ENCODE measurements at regions not wholly inside any gene's neighbourhood (a gene's known extent, or its start where the extent isn't known, plus 50 kb on each side); places are given as distances from the start of the nearest gene placed in this dataset.

DNA sequence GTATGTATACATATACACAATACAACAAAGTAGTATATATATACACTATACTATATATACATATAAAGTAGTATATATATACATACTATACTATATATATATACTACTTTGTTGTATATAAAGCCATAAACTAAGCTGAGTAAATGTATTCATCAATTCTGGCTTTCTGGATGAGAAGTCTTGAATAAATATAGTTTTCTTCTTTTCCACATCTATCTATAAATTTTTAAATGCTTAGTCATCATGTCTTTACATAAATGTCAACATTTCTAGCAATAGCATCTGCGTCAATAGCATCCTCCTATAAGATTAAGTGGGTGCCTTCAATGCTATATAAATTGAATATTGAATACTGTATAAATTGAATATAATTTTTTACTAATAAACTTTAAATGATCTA, 63.1 kb upstream of the COX7C start (continued):
- TF ChIP-seq, protein P1, sequence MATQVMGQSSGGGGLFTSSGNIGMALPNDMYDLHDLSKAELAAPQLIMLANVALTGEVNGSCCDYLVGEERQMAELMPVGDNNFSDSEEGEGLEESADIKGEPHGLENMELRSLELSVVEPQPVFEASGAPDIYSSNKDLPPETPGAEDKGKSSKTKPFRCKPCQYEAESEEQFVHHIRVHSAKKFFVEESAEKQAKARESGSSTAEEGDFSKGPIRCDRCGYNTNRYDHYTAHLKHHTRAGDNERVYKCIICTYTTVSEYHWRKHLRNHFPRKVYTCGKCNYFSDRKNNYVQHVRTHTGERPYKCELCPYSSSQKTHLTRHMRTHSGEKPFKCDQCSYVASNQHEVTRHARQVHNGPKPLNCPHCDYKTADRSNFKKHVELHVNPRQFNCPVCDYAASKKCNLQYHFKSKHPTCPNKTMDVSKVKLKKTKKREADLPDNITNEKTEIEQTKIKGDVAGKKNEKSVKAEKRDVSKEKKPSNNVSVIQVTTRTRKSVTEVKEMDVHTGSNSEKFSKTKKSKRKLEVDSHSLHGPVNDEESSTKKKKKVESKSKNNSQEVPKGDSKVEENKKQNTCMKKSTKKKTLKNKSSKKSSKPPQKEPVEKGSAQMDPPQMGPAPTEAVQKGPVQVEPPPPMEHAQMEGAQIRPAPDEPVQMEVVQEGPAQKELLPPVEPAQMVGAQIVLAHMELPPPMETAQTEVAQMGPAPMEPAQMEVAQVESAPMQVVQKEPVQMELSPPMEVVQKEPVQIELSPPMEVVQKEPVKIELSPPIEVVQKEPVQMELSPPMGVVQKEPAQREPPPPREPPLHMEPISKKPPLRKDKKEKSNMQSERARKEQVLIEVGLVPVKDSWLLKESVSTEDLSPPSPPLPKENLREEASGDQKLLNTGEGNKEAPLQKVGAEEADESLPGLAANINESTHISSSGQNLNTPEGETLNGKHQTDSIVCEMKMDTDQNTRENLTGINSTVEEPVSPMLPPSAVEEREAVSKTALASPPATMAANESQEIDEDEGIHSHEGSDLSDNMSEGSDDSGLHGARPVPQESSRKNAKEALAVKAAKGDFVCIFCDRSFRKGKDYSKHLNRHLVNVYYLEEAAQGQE (IDR thresholded peaks at IDR 0.05; ENCODE audit: borderline replicate concordance): no peak
- TF ChIP-seq, protein P1 (CRISPR knock-in tag; IDR thresholded peaks at IDR 0.05; ENCODE audit: low read depth): no peak
- TF ChIP-seq, protein P2, sequence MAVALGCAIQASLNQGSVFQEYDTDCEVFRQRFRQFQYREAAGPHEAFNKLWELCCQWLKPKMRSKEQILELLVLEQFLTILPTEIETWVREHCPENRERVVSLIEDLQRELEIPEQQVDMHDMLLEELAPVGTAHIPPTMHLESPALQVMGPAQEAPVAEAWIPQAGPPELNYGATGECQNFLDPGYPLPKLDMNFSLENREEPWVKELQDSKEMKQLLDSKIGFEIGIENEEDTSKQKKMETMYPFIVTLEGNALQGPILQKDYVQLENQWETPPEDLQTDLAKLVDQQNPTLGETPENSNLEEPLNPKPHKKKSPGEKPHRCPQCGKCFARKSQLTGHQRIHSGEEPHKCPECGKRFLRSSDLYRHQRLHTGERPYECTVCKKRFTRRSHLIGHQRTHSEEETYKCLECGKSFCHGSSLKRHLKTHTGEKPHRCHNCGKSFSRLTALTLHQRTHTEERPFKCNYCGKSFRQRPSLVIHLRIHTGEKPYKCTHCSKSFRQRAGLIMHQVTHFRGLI (CRISPR knock-in tag; IDR thresholded peaks at IDR 0.05): no peak
- no peak for TF ChIP-seq CCAR2 (IDR thresholded peaks at IDR 0.05; ENCODE audit: low read depth, low read length)
- TF ChIP-seq C11orf30 (IDR thresholded peaks at IDR 0.05; ENCODE audit: low read depth): peak; percentile 58
- TF ChIP-seq, protein P3, sequence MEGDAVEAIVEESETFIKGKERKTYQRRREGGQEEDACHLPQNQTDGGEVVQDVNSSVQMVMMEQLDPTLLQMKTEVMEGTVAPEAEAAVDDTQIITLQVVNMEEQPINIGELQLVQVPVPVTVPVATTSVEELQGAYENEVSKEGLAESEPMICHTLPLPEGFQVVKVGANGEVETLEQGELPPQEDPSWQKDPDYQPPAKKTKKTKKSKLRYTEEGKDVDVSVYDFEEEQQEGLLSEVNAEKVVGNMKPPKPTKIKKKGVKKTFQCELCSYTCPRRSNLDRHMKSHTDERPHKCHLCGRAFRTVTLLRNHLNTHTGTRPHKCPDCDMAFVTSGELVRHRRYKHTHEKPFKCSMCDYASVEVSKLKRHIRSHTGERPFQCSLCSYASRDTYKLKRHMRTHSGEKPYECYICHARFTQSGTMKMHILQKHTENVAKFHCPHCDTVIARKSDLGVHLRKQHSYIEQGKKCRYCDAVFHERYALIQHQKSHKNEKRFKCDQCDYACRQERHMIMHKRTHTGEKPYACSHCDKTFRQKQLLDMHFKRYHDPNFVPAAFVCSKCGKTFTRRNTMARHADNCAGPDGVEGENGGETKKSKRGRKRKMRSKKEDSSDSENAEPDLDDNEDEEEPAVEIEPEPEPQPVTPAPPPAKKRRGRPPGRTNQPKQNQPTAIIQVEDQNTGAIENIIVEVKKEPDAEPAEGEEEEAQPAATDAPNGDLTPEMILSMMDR (IDR thresholded peaks at IDR 0.05 in 2 of 3, conservative IDR thresholded peaks at IDR 0.05 in 1 of 3; ENCODE audit: insufficient read depth in 2 of 3, low read depth in 1 of 3, low read length in 3 of 3): no peak
- TF ChIP-seq ZNF778 (CRISPR knock-in tag; IDR thresholded peaks at IDR 0.05): no peak
- TF ChIP-seq EP400 (IDR thresholded peaks at IDR 0.05): no peak
- no peak for TF ChIP-seq ZNF444 (CRISPR knock-in tag; IDR thresholded peaks at IDR 0.05)
- TF ChIP-seq ZNF316 (IDR thresholded peaks at IDR 0.05): peak; percentile 78
- TF ChIP-seq, protein P4, sequence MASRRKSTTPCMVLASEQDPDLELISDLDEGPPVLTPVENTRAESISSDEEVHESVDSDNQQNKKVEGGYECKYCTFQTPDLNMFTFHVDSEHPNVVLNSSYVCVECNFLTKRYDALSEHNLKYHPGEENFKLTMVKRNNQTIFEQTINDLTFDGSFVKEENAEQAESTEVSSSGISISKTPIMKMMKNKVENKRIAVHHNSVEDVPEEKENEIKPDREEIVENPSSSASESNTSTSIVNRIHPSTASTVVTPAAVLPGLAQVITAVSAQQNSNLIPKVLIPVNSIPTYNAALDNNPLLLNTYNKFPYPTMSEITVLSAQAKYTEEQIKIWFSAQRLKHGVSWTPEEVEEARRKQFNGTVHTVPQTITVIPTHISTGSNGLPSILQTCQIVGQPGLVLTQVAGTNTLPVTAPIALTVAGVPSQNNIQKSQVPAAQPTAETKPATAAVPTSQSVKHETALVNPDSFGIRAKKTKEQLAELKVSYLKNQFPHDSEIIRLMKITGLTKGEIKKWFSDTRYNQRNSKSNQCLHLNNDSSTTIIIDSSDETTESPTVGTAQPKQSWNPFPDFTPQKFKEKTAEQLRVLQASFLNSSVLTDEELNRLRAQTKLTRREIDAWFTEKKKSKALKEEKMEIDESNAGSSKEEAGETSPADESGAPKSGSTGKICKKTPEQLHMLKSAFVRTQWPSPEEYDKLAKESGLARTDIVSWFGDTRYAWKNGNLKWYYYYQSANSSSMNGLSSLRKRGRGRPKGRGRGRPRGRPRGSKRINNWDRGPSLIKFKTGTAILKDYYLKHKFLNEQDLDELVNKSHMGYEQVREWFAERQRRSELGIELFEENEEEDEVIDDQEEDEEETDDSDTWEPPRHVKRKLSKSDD (conservative IDR thresholded peaks at IDR 0.05; ENCODE audit: low read length): no peak
- no peak for TF ChIP-seq HIVEP1 (CRISPR knock-in tag; IDR thresholded peaks at IDR 0.05)
- no peak for TF ChIP-seq HNRNPLL (IDR thresholded peaks at IDR 0.05; ENCODE audit: low read depth, low read length, poor library complexity, severe bottlenecking)
- TF ChIP-seq CEBPB (tag; IDR thresholded peaks at IDR 0.05): no peak
